IMR-90 (cell line): ENCODE measurements at regions not wholly inside any gene's neighbourhood (a gene's known extent, or its start where the extent isn't known, plus 50 kb on each side); places are given as distances from the start of the nearest gene placed in this dataset.

Experiments used
- ATAC-seq: fragments of 200-7000 bp; cut with Tn5 transposase; 2 replicates; pipeline ENCODE4 v1.9.1; 2020; ENCODE audit warnings: low read depth, mild to moderate bottlenecking, moderate library complexity
- BruUV-seq: library from RNA; stranded (reverse); fragments of 400-500 nt; replicated peaks from 2 replicates; lab custom pipeline; 2021; lab: Mats Ljungman, UMichigan
- CTCF ChIA-PET: fragments of 300-600 bp; formaldehyde crosslinking; extraction: SDS; loops from one replicate; lab custom pipeline; 2021; ENCODE audit warnings: antibody characterized with exemption; lab: Yijun Ruan, JAX
- POLR2A ChIA-PET: fragments of 300-600 bp; sonication (Branson Sonifier 250); formaldehyde crosslinking; loops from one replicate; lab custom pipeline; 2022; ENCODE audit warnings: antibody characterized with exemption; ENCODE audit not compliant: unreplicated experiment; lab: Charles Lee
- DNase-seq: peaks from one replicate; pipeline ENCODE4 v3.0.0; 2013
- H2AFZ ChIP-seq: replicated peaks from 2 replicates; pipeline ENCODE3; 2013; ENCODE audit warnings: low read length, mild to moderate bottlenecking; ENCODE audit not compliant: poor library complexity
- H2AK5ac ChIP-seq: 2 replicates; pipeline ENCODE4 v1.6.1; 2013; ENCODE audit warnings: low read depth, low read length, inconsistent platforms
- H2AK9ac ChIP-seq: replicated peaks from 2 replicates; pipeline ENCODE3; 2013; ENCODE audit warnings: mild to moderate bottlenecking, low read depth, low read length, moderate library complexity; ENCODE audit not compliant: poor library complexity
- H2BK120ac ChIP-seq: 2 replicates; pipeline ENCODE4 v1.6.1; 2013; ENCODE audit warnings: low read depth, low read length, inconsistent platforms
- H2BK15ac ChIP-seq: 3 replicates; pipeline ENCODE4 v1.6.1; 2013; ENCODE audit warnings: low read depth, low read length, inconsistent platforms
- H2BK20ac ChIP-seq: 2 replicates; pipeline ENCODE4 v1.6.1; 2013; ENCODE audit warnings: low read depth, mild to moderate bottlenecking, inconsistent platforms, low read length, moderate library complexity
- H2BK5ac ChIP-seq: 2 replicates; pipeline ENCODE4 v1.6.1; 2013; ENCODE audit warnings: mild to moderate bottlenecking, low read depth, low read length, inconsistent platforms; ENCODE audit not compliant: poor library complexity, severe bottlenecking
- H3K14ac ChIP-seq: replicated peaks from 2 replicates; pipeline ENCODE4 v1.6.1; 2013; ENCODE audit warnings: low read depth, low read length, inconsistent platforms
- H3K18ac ChIP-seq: 2 replicates; pipeline ENCODE4 v1.6.1; 2013; ENCODE audit warnings: low read depth, low read length, control low read depth
- H3K23ac ChIP-seq: 2 replicates; pipeline ENCODE4 v1.6.1; 2013; ENCODE audit warnings: low read depth, low read length, inconsistent platforms
- H3K27ac ChIP-seq: 2 replicates; pipeline ENCODE4 v1.5.1; 2013; ENCODE audit warnings: mild to moderate bottlenecking, control low read depth, low read length; ENCODE audit not compliant: insufficient read depth
- H3K27me3 ChIP-seq: 2 replicates; pipeline ENCODE4 v1.6.1; 2013; ENCODE audit warnings: low read length; ENCODE audit not compliant: control insufficient read depth, insufficient read depth
- H3K36me3 ChIP-seq: 2 replicates; pipeline ENCODE4 v1.6.1; 2013; ENCODE audit warnings: low read length, mixed read lengths; ENCODE audit not compliant: control insufficient read depth, insufficient read depth
- H3K4ac ChIP-seq: 2 replicates; pipeline ENCODE4 v1.6.1; 2013; ENCODE audit warnings: low read depth, low read length, inconsistent platforms
- H3K4me1 ChIP-seq: 2 replicates; pipeline ENCODE4 v1.6.1; 2013; ENCODE audit warnings: low read length, mixed read lengths; ENCODE audit not compliant: control insufficient read depth, insufficient read depth
- H3K4me2 ChIP-seq: 2 replicates; pipeline ENCODE4 v1.6.1; 2013; ENCODE audit warnings: low read depth, mild to moderate bottlenecking, control low read depth, low read length, moderate library complexity
- H3K4me3 ChIP-seq: 2 replicates; pipeline ENCODE4 v1.5.1; 2013; ENCODE audit warnings: low read depth, mild to moderate bottlenecking, control low read depth, low read length, moderate library complexity; ENCODE audit not compliant: insufficient read depth
- H3K56ac ChIP-seq: 2 replicates; pipeline ENCODE4 v1.6.1; 2013; ENCODE audit warnings: low read length, inconsistent platforms; ENCODE audit not compliant: insufficient read depth; ENCODE audit errors: extremely low read depth
- H3K79me1 ChIP-seq, 2 experiments: 2 replicates each; pipeline ENCODE4 v1.6.1; 2013; ENCODE audit warnings: low read length in 2 of 2, inconsistent platforms in 1 of 2, low read depth in 1 of 2
- H3K9ac ChIP-seq: 2 replicates; pipeline ENCODE4 v1.6.1; 2013; ENCODE audit warnings: low read depth, low read length, control low read depth
- H3K9me1 ChIP-seq: 2 replicates; pipeline ENCODE4 v1.6.1; 2013; ENCODE audit warnings: low read length, inconsistent platforms; ENCODE audit not compliant: insufficient read depth
- H3K9me3 ChIP-seq: 2 replicates; pipeline ENCODE4 v1.6.1; 2013; ENCODE audit warnings: low read length; ENCODE audit not compliant: control insufficient read depth, insufficient read depth
- H4K20me1 ChIP-seq: 2 replicates; pipeline ENCODE4 v1.6.1; 2013; ENCODE audit warnings: low read length, inconsistent platforms; ENCODE audit not compliant: insufficient read depth
- H4K5ac ChIP-seq: 2 replicates; pipeline ENCODE4 v1.6.1; 2013; ENCODE audit warnings: mild to moderate bottlenecking, low read depth, low read length, control low read depth
- H4K8ac ChIP-seq, 2 experiments: 2 replicates each; pipeline ENCODE4 v1.6.1; 2013; ENCODE audit warnings: low read depth in 2 of 2, low read length in 2 of 2, control low read depth in 1 of 2, inconsistent platforms in 1 of 2
- H4K91ac ChIP-seq: 2 replicates; pipeline ENCODE4 v1.6.1; 2013; ENCODE audit warnings: low read depth, low read length, inconsistent platforms; ENCODE audit not compliant: insufficient read depth
- BHLHE40 ChIP-seq: fragments of 150-350 bp; IDR thresholded peaks from 2 replicates; pipeline ENCODE4 v1.6.1; 2016; ENCODE audit warnings: mild to moderate bottlenecking, low read depth, low read length
- CEBPB ChIP-seq: IDR thresholded peaks from 2 replicates; pipeline ENCODE4 v1.6.1; 2012; ENCODE audit warnings: low read depth, low read length, improper control_type of control experiment
- CHD1 ChIP-seq: IDR thresholded peaks from 2 replicates; pipeline ENCODE4 v1.6.1; 2012; ENCODE audit warnings: low read depth, low read length, improper control_type of control experiment
- FOS ChIP-seq: fragments of 150-350 bp; IDR thresholded peaks from 2 replicates; pipeline ENCODE4 v1.6.1; 2016; ENCODE audit warnings: low read depth, low read length
- MAFK ChIP-seq: IDR thresholded peaks from 2 replicates; pipeline ENCODE4 v1.6.1; 2012; ENCODE audit warnings: low read depth, low read length, improper control_type of control experiment
- MAZ ChIP-seq: IDR thresholded peaks from 2 replicates; pipeline ENCODE4 v1.6.1; 2012; ENCODE audit warnings: low read depth, mild to moderate bottlenecking, low read length, improper control_type of control experiment, moderate library complexity, borderline replicate concordance
- MXI1 ChIP-seq: IDR thresholded peaks from 2 replicates; pipeline ENCODE4 v1.6.1; 2012; ENCODE audit warnings: low read depth, mild to moderate bottlenecking, low read length, moderate library complexity, borderline replicate concordance
- NFE2L2 ChIP-seq: fragments of 150-350 bp; IDR thresholded peaks from 2 replicates; pipeline ENCODE4 v1.6.1; 2016; ENCODE audit warnings: low read depth, mild to moderate bottlenecking, low read length
- POLR2A ChIP-seq: IDR thresholded peaks from 2 replicates; pipeline ENCODE4 v1.6.1; 2012; ENCODE audit warnings: mild to moderate bottlenecking, low read depth, low read length
- RAD21 ChIP-seq: IDR thresholded peaks from 2 replicates; pipeline ENCODE4 v1.6.1; 2012; ENCODE audit warnings: low read length, improper control_type of control experiment
- RCOR1 ChIP-seq: IDR thresholded peaks from 2 replicates; pipeline ENCODE4 v1.6.1; 2012; ENCODE audit warnings: mild to moderate bottlenecking, low read length, improper control_type of control experiment; ENCODE audit not compliant: insufficient replicate concordance
- RFX5 ChIP-seq: IDR thresholded peaks from 2 replicates; pipeline ENCODE4 v1.8.0; 2012; ENCODE audit warnings: low read depth, mild to moderate bottlenecking, low read length, moderate library complexity
- SMC3 ChIP-seq: fragments of 150-350 bp; IDR thresholded peaks from 2 replicates; pipeline ENCODE4 v1.6.1; 2016; ENCODE audit warnings: low read depth, mild to moderate bottlenecking, antibody characterized with exemption, low read length, moderate library complexity
- WGBS, 2 experiments: methylation state at CpG; one replicate each; pipeline versions ENCODE4 v1.1.5 to v1.1.7; 2013; ENCODE audit warnings: missing lambda C conversion rate in 2 of 2; ENCODE audit not compliant: insufficient read length in 1 of 2; ENCODE audit errors: extremely low coverage in 2 of 2; 5-methylcytosine and 5-hydroxymethylcytosine counted together
- dilution Hi-C: fragments of 300-500 bp; cut with HindIII; formaldehyde crosslinking; loops from one replicate; pipeline ENCODE4 v1.14.3; 2018; ENCODE audit warnings: low sequenced_read_pairs; ENCODE audit not compliant: unreplicated experiment
- in situ Hi-C: fragments of 300-500 bp; cut with MboI; formaldehyde crosslinking; loops from 3 replicates; pipeline ENCODE4 v1.14.3; 2019; ENCODE audit warnings: low sequenced_read_pairs, inconsistent platforms, mixed read lengths
- intact Hi-C: fragments of 100-400 bp; cut with micrococcal nuclease; formaldehyde crosslinking; loops from 2 replicates; pipeline ENCODE4 v1.10.0; 2022
- TF ChIP-seq, protein P1 (sequence below): fragments of 150-350 bp; IDR thresholded peaks from 2 replicates; pipeline ENCODE4 v1.6.1; 2016; ENCODE audit warnings: low read depth, mild to moderate bottlenecking, low read length, moderate library complexity, borderline replicate concordance
- TF ChIP-seq, protein P2 (sequence below): conservative IDR thresholded peaks from 2 replicates; pipeline ENCODE4 v1.5.1; 2012; ENCODE audit warnings: mild to moderate bottlenecking, low read depth, low read length, improper control_type of control experiment
- TF ChIP-seq, protein P3 (sequence below): fragments of 150-350 bp; IDR thresholded peaks from 2 replicates; pipeline ENCODE4 v1.6.1; 2017; ENCODE audit warnings: mild to moderate bottlenecking, antibody characterized with exemption, low read length, low read depth

DNA sequence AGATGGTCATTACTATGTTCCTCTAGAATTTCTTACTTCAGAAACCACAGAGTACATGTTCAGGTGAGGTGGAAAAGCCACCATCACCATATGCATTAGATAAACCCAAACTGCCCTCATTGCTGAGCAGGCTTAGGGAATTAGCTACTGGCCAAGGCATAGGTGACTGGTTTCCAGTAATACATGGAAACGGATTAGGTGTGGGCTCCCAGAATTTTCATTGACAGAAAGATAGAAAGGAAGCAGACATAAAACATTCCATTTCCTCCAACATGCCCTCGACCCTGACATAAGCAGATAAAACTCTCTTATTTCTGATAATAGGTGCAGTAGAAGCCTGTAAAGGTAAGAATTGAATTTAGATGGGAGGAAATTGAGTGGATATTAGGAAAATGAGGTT is 1466.1 kb downstream of the SUCLG1 start:
- dilution Hi-C loops (no loop called here), intact Hi-C loops (no loop called here), in situ Hi-C loops (no loop called here)
- ChIA-PET CTCF (interaction anchor here (0.7 kb wide), 1 partner anchor 638 kb away, joined by 4 read pairs; no protein-coding TSS in a partner anchor), POLR2A (no interaction called here)
- H3K23ac ChIP-seq, result no peak overlapping the region
- no CpG with 5 or more reads among the region's 2 CpGs for WGBS, 2 experiments
- no peak overlapping the region for H4K5ac ChIP-seq
- no peak overlapping the region for H2BK5ac ChIP-seq
- no peak overlapping the region for H3K4ac ChIP-seq
- no peak overlapping the region for H3K18ac ChIP-seq
- BruUV-seq, result no TSS peak
- H4K91ac ChIP-seq, result no peak overlapping the region
- H3K79me1 ChIP-seq, result no peaks in the 10 kb centered on the region
- no peak overlapping the region for H3K14ac ChIP-seq
- H2BK120ac ChIP-seq, result no peak overlapping the region
- no peak for DNase-seq
- no peaks in the 10 kb centered on the region for H3K36me3 ChIP-seq
- no peak overlapping the region for H2AK5ac ChIP-seq
- TF ChIP-seq MXI1 (no peak), POLR2A (no peak), RCOR1 (no peak), MAZ (no peak), BHLHE40 (no peak), FOS (no peak), RFX5 (no peak), CEBPB (no peak), MAFK (no peak), NFE2L2 (no peak), CHD1 (no peak), SMC3 (no peak), RAD21 (no peak)
- TF ChIP-seq, protein P1, sequence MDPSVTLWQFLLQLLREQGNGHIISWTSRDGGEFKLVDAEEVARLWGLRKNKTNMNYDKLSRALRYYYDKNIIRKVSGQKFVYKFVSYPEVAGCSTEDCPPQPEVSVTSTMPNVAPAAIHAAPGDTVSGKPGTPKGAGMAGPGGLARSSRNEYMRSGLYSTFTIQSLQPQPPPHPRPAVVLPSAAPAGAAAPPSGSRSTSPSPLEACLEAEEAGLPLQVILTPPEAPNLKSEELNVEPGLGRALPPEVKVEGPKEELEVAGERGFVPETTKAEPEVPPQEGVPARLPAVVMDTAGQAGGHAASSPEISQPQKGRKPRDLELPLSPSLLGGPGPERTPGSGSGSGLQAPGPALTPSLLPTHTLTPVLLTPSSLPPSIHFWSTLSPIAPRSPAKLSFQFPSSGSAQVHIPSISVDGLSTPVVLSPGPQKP, result no peak
- TF ChIP-seq, protein P2, sequence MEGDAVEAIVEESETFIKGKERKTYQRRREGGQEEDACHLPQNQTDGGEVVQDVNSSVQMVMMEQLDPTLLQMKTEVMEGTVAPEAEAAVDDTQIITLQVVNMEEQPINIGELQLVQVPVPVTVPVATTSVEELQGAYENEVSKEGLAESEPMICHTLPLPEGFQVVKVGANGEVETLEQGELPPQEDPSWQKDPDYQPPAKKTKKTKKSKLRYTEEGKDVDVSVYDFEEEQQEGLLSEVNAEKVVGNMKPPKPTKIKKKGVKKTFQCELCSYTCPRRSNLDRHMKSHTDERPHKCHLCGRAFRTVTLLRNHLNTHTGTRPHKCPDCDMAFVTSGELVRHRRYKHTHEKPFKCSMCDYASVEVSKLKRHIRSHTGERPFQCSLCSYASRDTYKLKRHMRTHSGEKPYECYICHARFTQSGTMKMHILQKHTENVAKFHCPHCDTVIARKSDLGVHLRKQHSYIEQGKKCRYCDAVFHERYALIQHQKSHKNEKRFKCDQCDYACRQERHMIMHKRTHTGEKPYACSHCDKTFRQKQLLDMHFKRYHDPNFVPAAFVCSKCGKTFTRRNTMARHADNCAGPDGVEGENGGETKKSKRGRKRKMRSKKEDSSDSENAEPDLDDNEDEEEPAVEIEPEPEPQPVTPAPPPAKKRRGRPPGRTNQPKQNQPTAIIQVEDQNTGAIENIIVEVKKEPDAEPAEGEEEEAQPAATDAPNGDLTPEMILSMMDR, result no peak
- TF ChIP-seq, protein P3, sequence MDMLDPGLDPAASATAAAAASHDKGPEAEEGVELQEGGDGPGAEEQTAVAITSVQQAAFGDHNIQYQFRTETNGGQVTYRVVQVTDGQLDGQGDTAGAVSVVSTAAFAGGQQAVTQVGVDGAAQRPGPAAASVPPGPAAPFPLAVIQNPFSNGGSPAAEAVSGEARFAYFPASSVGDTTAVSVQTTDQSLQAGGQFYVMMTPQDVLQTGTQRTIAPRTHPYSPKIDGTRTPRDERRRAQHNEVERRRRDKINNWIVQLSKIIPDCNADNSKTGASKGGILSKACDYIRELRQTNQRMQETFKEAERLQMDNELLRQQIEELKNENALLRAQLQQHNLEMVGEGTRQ, result no peak
- no peaks in the 10 kb centered on the region for H3K4me1 ChIP-seq
- H4K20me1 ChIP-seq, result no peaks in the 10 kb centered on the region
- no peak overlapping the region for H3K4me3 ChIP-seq
- H3K56ac ChIP-seq, result no peak overlapping the region
- H3K9ac ChIP-seq, result no peak overlapping the region
- no peak overlapping the region for H3K27ac ChIP-seq
- no peak overlapping the region for H3K4me2 ChIP-seq
- no peak overlapping the region for H2BK15ac ChIP-seq
- no peak overlapping the region for H4K8ac ChIP-seq
- no peaks in the 10 kb centered on the region for H3K9me3 ChIP-seq
- no peak overlapping the region for H2BK20ac ChIP-seq
- no peak overlapping the region for H2AK9ac ChIP-seq
- no peaks in the 10 kb centered on the region for H3K27me3 ChIP-seq
- ATAC-seq, result no peak
- H3K9me1 ChIP-seq, result no peaks in the 10 kb centered on the region
- H2AFZ ChIP-seq, result no peak overlapping the region
